WERI-Rb-1 (cell line): ENCODE measurements at regions not wholly inside any gene's neighbourhood (a gene's known extent, or its start where the extent isn't known, plus 50 kb on each side); places are given as distances from the start of the nearest gene placed in this dataset.

ENCODE experiments used
- DNase-seq: peaks from one replicate; pipeline ENCODE4 v3.0.0-alpha.2; 2020
- H3K27ac ChIP-seq: fragments of 250-450 bp; sonication (Bioruptor Pico); 2 replicates; pipeline ENCODE4 v1.5.1; 2020; ENCODE audit warnings: mild to moderate bottlenecking, moderate library complexity
- H3K27me3 ChIP-seq: fragments of 250-450 bp; sonication (Bioruptor Pico); 2 replicates; pipeline ENCODE4 v1.5.1; 2021; ENCODE audit warnings: mild to moderate bottlenecking, low read depth, moderate library complexity; ENCODE audit not compliant: insufficient read depth, severe bottlenecking
- H3K36me3 ChIP-seq: fragments of 250-450 bp; sonication (Bioruptor Pico); 2 replicates; pipeline ENCODE4 v1.5.1; 2020; ENCODE audit warnings: mild to moderate bottlenecking, moderate library complexity
- H3K4me3 ChIP-seq: 2 replicates; pipeline ENCODE4 v1.5.1; 2011; ENCODE audit warnings: low read depth, mild to moderate bottlenecking, control low read depth, low read length
- H3K9me3 ChIP-seq: fragments of 250-450 bp; sonication (Bioruptor Pico); 2 replicates; pipeline ENCODE4 v1.5.1; 2021; ENCODE audit warnings: mild to moderate bottlenecking, moderate library complexity; ENCODE audit not compliant: severe bottlenecking
- TF ChIP-seq, protein P1 (sequence below): IDR thresholded peaks from 2 replicates; pipeline ENCODE4 v1.5.1; 2011; ENCODE audit warnings: low read depth, mild to moderate bottlenecking, control low read depth, inconsistent platforms, low read length

DNA sequence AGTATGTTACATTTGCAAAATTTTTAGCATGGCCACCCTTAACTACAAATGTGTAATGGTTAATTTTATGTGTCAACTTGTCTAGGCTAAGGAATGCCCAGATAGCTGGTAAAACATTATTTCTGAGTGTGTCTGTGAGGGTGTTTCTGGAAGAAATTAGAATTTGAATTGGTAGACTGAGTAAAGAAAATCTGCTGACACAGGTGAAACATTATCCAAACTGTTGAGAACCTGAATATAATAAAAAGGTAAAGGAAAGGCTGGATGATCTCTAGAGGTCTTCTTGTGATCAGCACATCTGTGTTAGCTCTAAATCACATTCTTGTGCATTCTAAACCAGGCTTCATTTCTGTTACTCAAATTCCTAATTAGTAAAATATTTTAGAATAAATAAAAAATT, 100.8 kb downstream of the UCHL5 start:
- no peak overlapping the region for H3K27ac ChIP-seq
- no peaks in the 10 kb centered on the region for H3K36me3 ChIP-seq
- no peaks in the 10 kb centered on the region for H3K9me3 ChIP-seq
- H3K4me3 ChIP-seq, result no peak overlapping the region
- TF ChIP-seq, protein P1, sequence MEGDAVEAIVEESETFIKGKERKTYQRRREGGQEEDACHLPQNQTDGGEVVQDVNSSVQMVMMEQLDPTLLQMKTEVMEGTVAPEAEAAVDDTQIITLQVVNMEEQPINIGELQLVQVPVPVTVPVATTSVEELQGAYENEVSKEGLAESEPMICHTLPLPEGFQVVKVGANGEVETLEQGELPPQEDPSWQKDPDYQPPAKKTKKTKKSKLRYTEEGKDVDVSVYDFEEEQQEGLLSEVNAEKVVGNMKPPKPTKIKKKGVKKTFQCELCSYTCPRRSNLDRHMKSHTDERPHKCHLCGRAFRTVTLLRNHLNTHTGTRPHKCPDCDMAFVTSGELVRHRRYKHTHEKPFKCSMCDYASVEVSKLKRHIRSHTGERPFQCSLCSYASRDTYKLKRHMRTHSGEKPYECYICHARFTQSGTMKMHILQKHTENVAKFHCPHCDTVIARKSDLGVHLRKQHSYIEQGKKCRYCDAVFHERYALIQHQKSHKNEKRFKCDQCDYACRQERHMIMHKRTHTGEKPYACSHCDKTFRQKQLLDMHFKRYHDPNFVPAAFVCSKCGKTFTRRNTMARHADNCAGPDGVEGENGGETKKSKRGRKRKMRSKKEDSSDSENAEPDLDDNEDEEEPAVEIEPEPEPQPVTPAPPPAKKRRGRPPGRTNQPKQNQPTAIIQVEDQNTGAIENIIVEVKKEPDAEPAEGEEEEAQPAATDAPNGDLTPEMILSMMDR, result no peak
- DNase-seq, result no peak
- H3K27me3 ChIP-seq, result no peaks in the 10 kb centered on the region

DNA sequence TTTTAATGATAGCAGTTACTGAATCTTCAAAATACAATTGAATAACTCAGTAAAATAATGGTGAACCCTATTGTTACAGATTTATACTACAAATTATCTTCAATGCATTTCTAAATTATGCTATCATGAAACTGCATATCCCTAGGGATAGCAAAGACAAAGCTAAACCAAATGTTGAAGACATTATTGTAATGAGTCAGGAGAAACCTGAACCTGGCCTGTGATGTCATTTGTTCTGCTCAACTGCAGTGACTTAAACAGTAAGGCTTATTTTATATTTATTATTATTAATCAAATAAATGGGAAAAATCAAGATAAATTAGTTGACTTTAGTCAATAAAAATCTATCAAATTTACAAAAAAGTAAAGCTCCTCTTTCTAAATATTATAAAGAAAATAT, 100.3 kb downstream of the UCHL5 start:
- DNase-seq, result no peak
- no peak overlapping the region for H3K4me3 ChIP-seq
- no peaks in the 10 kb centered on the region for H3K27me3 ChIP-seq
- no peaks in the 10 kb centered on the region for H3K9me3 ChIP-seq
- H3K27ac ChIP-seq, result no peak overlapping the region
- no peaks in the 10 kb centered on the region for H3K36me3 ChIP-seq
- TF ChIP-seq, protein P1, result no peak

- H3K36me3 ChIP-seq, result no peaks in the 10 kb centered on the region
- no peak for DNase-seq
- no peak overlapping the region for H3K27ac ChIP-seq
- H3K27me3 ChIP-seq, result no peaks in the 10 kb centered on the region
- TF ChIP-seq, protein P1, result no peak
- H3K9me3 ChIP-seq, result no peaks in the 10 kb centered on the region
- H3K4me3 ChIP-seq, result no peak overlapping the region
Measured at GRCh38 chr1:192959657-192960186, 99.4 kb downstream of the UCHL5 start.
